HepG2 (cell line): ENCODE measurements at regions not wholly inside any gene's neighbourhood (a gene's known extent, or its start where the extent isn't known, plus 50 kb on each side); places are given as distances from the start of the nearest gene placed in this dataset.

Source experiments
- ATAC-seq: fragments of 200-7000 bp; cut with Tn5 transposase; 3 replicates; pipeline ENCODE4 v1.9.1; 2020; ENCODE audit warnings: mild to moderate bottlenecking, moderate library complexity
- BruUV-seq: library from RNA; stranded (reverse); fragments of 400-500 nt; replicated peaks from 2 replicates; lab custom pipeline; 2021; lab: Mats Ljungman, UMichigan
- CTCF ChIA-PET: fragments of 300-600 bp; formaldehyde crosslinking; extraction: SDS; loops from one replicate; lab custom pipeline; 2021; ENCODE audit warnings: low total read pairs, inconsistent platforms, low intra/inter-chr PET ratio; lab: Yijun Ruan, JAX
- POLR2A ChIA-PET: fragments of 350-600 bp; sonication (Branson Sonifier 250); formaldehyde crosslinking; loops from one replicate; lab custom pipeline; 2020; ENCODE audit warnings: antibody characterized with exemption, inconsistent platforms; lab: Yijun Ruan, JAX
- DNase-seq: peaks from one replicate; pipeline ENCODE4 v3.0.0-alpha.2; 2015; ENCODE audit warnings: low spot score
- FAIRE-seq: peaks from 3 replicates; lab custom pipeline; 2011; peaks lifted over from hg19 to GRCh38; lab: Jason Lieb, UNC
- H2AFZ ChIP-seq: one replicate; pipeline ENCODE4 v1.6.1; 2011; ENCODE audit warnings: low read length, inconsistent platforms
- H3K27ac ChIP-seq: fragments of 300-600 bp; 3 replicates; pipeline ENCODE4 v1.8.0; 2011; ENCODE audit warnings: mixed run types, mild to moderate bottlenecking, mixed read lengths, low read length, inconsistent platforms; ENCODE audit not compliant: insufficient read depth; ENCODE audit errors: extremely low read length
- H3K27me3 ChIP-seq, 2 experiments: fragments of 200-600 bp in 1 of 2; 2 replicates in 1 of 2; 3 replicates in 1 of 2; pipeline versions ENCODE4 v1.6.0 to v1.8.0; 2011; ENCODE audit warnings: low read length in 2 of 2, mild to moderate bottlenecking in 2 of 2, moderate library complexity in 2 of 2, inconsistent platforms in 1 of 2; ENCODE audit not compliant: insufficient read depth in 2 of 2, control insufficient read depth in 1 of 2
- H3K36me3 ChIP-seq, 2 experiments: fragments of 200-600 bp in 1 of 2; replicated peaks in 1 of 2; 2 replicates in 1 of 2; 3 replicates in 1 of 2; pipeline versions ENCODE4 v1.5.1 to v1.8.0; 2011; ENCODE audit warnings: low read length in 2 of 2, inconsistent platforms in 1 of 2; ENCODE audit not compliant: insufficient read depth in 2 of 2, control insufficient read depth in 1 of 2
- H3K4me1 ChIP-seq: 2 replicates; pipeline ENCODE4 v1.5.1; 2012; ENCODE audit warnings: low read length, inconsistent platforms; ENCODE audit not compliant: insufficient read depth
- H3K4me2 ChIP-seq: 2 replicates; pipeline ENCODE4 v1.6.0; 2011; ENCODE audit warnings: low read depth, low read length, inconsistent platforms
- H3K4me3 ChIP-seq, 3 experiments: fragments of 200-600 bp in 1 of 3; sonication (generic), shearing (Covaris generic) in 1 of 3; replicated peaks in 1 of 3; 2 replicates each; pipeline ENCODE4 v1.5.1; 2011 to 2016; ENCODE audit warnings: low read length in 3 of 3, inconsistent platforms in 2 of 3, low read depth in 2 of 3, mild to moderate bottlenecking in 2 of 3, control low read depth in 1 of 3, mixed read lengths in 1 of 3; ENCODE audit not compliant: insufficient read depth in 1 of 3
- H3K79me2 ChIP-seq: one replicate; pipeline ENCODE4 v1.6.1; 2011; ENCODE audit warnings: low read length, inconsistent platforms; ENCODE audit not compliant: insufficient read depth
- H3K9ac ChIP-seq: 2 replicates; pipeline ENCODE4 v1.6.0; 2011; ENCODE audit warnings: mild to moderate bottlenecking, low read depth, low read length, inconsistent platforms; ENCODE audit not compliant: insufficient read depth
- H3K9me3 ChIP-seq: 2 replicates; pipeline ENCODE4 v1.5.1; 2012; ENCODE audit warnings: mild to moderate bottlenecking, low read length
- H4K20me1 ChIP-seq: 2 replicates; pipeline ENCODE4 v1.6.0; 2011; ENCODE audit warnings: inconsistent platforms, mild to moderate bottlenecking, low read length, moderate library complexity; ENCODE audit not compliant: insufficient read depth
- CENPX ChIP-seq: sonication (generic); formaldehyde crosslinking; IDR thresholded peaks from 2 replicates; pipeline ENCODE4 v1.9.0; 2021; ENCODE audit warnings: mild to moderate bottlenecking, missing genetic modification reagents, moderate library complexity
- EHMT2 ChIP-seq: fragments of 200-600 bp; sonication (generic); IDR thresholded peaks from 2 replicates; pipeline ENCODE4 v1.7.0; 2017; ENCODE audit warnings: antibody characterized with exemption, low read depth, low read length, borderline replicate concordance
- KDM4B ChIP-seq: sonication (generic); formaldehyde crosslinking; IDR thresholded peaks from 2 replicates; pipeline ENCODE4 v1.4.0; 2020; ENCODE audit warnings: missing genetic modification reagents
- MAFK ChIP-seq, 2 experiments: IDR thresholded peaks in 1 of 2; conservative IDR thresholded peaks in 1 of 2; 2 replicates each; pipeline ENCODE4 v1.6.1; 2011; ENCODE audit warnings: improper control_type of control experiment in 2 of 2, low read length in 2 of 2
- PHF20 ChIP-seq: sonication (generic); formaldehyde crosslinking; IDR thresholded peaks from 2 replicates; pipeline ENCODE4 v1.5.0; 2020; ENCODE audit warnings: mild to moderate bottlenecking, missing genetic modification reagents
- ZFAT ChIP-seq: sonication (generic); formaldehyde crosslinking; conservative IDR thresholded peaks from 2 replicates; pipeline ENCODE4 v1.8.1; 2023; ENCODE audit warnings: missing genetic modification reagents, inconsistent platforms
- ZNF503 ChIP-seq: sonication (generic); formaldehyde crosslinking; IDR thresholded peaks from 2 replicates; pipeline ENCODE4 v1.4.0; 2020; ENCODE audit warnings: missing genetic modification reagents
- WGBS: methylation state at CpG from one replicate; pipeline ENCODE4 v1.1.6; 2017; ENCODE audit warnings: low lambda C conversion rate; 5-methylcytosine and 5-hydroxymethylcytosine counted together
- in situ Hi-C: cut with HindIII; loops from 2 replicates; pipeline ENCODE4 v1.10.0; 2017; ENCODE audit warnings: low pct_unique_long_range_greater_than_20kb; ENCODE audit not compliant: extremely low pct_ligation_motif_present
- intact Hi-C: fragments of 100-400 bp; cut with micrococcal nuclease; formaldehyde crosslinking; loops from one replicate; pipeline ENCODE4 v1.10.0; 2022; ENCODE audit not compliant: unreplicated experiment
- TF ChIP-seq, protein P1 (sequence below): sonication (generic); formaldehyde crosslinking; IDR thresholded peaks from 2 replicates; pipeline ENCODE4 v1.8.0; 2023; ENCODE audit warnings: mild to moderate bottlenecking, missing genetic modification reagents
- TF ChIP-seq, protein P2 (sequence below), 2 experiments: IDR thresholded peaks; 2 replicates each; pipeline ENCODE4 v1.6.1; 2011 to 2012; ENCODE audit warnings: low read length in 2 of 2, borderline replicate concordance in 1 of 2, low read depth in 1 of 2, mild to moderate bottlenecking in 1 of 2, moderate library complexity in 1 of 2
- TF ChIP-seq, protein P3 (sequence below): sonication (generic); formaldehyde crosslinking; IDR thresholded peaks from 2 replicates; pipeline ENCODE4 v1.5.0; 2020; ENCODE audit warnings: missing genetic modification reagents

- FAIRE-seq (no peak), ATAC-seq (peak; percentile 36; the same call in 2 of the 3 replicates), DNase-seq (no peak)
- Histone ChIP-seq H3K4me1 (no peaks in the 10 kb centered on the region), H3K9ac (no peak overlapping the region), H3K4me3 (no peak overlapping the region), H3K36me3 (no peaks in the 10 kb centered on the region), H3K79me2 (no peaks in the 10 kb centered on the region), H3K27ac (no peak overlapping the region), H2AFZ (no peak overlapping the region), H4K20me1 (no peaks in the 10 kb centered on the region), H3K27me3 (peaks cover 2 to 20% of the 10 kb centered on the region in 2 experiments; a peak in 2 of 5 replicates), H3K9me3 (no peaks in the 10 kb centered on the region), H3K4me2 (no peak overlapping the region)
- ChIA-PET CTCF (no interaction called here), POLR2A (no interaction called here)
- intact Hi-C loops = no loop called here
- 39% methylated on average over 9 of the region's 12 CpGs for WGBS
- in situ Hi-C loops = no loop called here
- no TSS peak for BruUV-seq
- no peak for TF ChIP-seq CENPX (CRISPR knock-in tag)
- TF ChIP-seq, protein P1, sequence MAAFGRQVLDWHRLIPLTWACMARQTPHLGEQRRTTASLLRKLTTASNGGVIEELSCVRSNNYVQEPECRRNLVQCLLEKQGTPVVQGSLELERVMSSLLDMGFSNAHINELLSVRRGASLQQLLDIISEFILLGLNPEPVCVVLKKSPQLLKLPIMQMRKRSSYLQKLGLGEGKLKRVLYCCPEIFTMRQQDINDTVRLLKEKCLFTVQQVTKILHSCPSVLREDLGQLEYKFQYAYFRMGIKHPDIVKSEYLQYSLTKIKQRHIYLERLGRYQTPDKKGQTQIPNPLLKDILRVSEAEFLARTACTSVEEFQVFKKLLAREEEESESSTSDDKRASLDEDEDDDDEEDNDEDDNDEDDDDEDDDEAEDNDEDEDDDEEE (CRISPR knock-in tag) = no peak
These were observed 134.2 kb upstream of the IPO9 start for GRCh38 chr1:201694608-201695335.

DNA sequence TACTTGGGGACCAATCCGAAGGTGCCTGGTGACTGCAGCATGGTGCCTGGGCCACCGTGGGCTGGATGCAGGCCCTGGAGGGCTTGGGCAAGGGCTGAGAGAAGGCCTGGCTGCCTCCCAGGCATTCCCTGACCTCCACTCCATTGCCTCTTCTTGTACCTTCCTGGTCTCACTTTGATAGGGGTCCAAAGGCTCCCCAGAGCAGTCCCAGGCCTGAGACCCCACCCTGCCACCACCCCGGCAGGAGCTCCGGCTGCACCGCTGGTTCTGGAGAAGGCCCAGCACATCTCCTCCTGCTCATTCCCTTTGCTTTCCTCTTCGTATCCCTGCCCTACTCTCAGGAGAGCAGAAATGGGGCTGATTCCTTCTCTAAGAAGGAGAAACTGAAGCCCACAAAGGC is 133.3 kb upstream of the IPO9 start:
- Histone ChIP-seq H3K4me2 (no peak overlapping the region), H3K4me3 (no peak overlapping the region), H3K27me3 (peaks cover 2 to 20% of the 10 kb centered on the region in 2 experiments; a peak in 2 of 5 replicates), H3K36me3 (no peaks in the 10 kb centered on the region), H2AFZ (no peak overlapping the region), H3K9me3 (no peaks in the 10 kb centered on the region), H3K4me1 (no peaks in the 10 kb centered on the region), H3K9ac (no peak overlapping the region), H4K20me1 (no peaks in the 10 kb centered on the region), H3K27ac (no peak overlapping the region), H3K79me2 (no peaks in the 10 kb centered on the region)
- WGBS = 68% methylated on average over 4 of the region's 6 CpGs
- intact Hi-C loops = no loop called here
- FAIRE-seq (no peak), ATAC-seq (no peak), DNase-seq (no peak)
- ChIA-PET CTCF (no interaction called here), POLR2A (no interaction called here)
- no TSS peak for BruUV-seq
- in situ Hi-C loops = no loop called here
- TF ChIP-seq, protein P2, sequence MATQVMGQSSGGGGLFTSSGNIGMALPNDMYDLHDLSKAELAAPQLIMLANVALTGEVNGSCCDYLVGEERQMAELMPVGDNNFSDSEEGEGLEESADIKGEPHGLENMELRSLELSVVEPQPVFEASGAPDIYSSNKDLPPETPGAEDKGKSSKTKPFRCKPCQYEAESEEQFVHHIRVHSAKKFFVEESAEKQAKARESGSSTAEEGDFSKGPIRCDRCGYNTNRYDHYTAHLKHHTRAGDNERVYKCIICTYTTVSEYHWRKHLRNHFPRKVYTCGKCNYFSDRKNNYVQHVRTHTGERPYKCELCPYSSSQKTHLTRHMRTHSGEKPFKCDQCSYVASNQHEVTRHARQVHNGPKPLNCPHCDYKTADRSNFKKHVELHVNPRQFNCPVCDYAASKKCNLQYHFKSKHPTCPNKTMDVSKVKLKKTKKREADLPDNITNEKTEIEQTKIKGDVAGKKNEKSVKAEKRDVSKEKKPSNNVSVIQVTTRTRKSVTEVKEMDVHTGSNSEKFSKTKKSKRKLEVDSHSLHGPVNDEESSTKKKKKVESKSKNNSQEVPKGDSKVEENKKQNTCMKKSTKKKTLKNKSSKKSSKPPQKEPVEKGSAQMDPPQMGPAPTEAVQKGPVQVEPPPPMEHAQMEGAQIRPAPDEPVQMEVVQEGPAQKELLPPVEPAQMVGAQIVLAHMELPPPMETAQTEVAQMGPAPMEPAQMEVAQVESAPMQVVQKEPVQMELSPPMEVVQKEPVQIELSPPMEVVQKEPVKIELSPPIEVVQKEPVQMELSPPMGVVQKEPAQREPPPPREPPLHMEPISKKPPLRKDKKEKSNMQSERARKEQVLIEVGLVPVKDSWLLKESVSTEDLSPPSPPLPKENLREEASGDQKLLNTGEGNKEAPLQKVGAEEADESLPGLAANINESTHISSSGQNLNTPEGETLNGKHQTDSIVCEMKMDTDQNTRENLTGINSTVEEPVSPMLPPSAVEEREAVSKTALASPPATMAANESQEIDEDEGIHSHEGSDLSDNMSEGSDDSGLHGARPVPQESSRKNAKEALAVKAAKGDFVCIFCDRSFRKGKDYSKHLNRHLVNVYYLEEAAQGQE (IDR thresholded peaks at IDR 0.05; ENCODE audit: borderline replicate concordance in 1 of 2, low read depth in 1 of 2, low read length in 2 of 2) = no peak
- TF ChIP-seq ZFAT (no peak), EHMT2 (no peak), MAFK (conservative IDR thresholded peaks at IDR 0.05 in 1 of 2, IDR thresholded peaks at IDR 0.05 in 1 of 2; ENCODE audit: low read length in 2 of 2) (no peak), KDM4B (CRISPR knock-in tag) (no peak), PHF20 (CRISPR knock-in tag) (no peak), ZNF503 (CRISPR knock-in tag) (no peak)
- TF ChIP-seq, protein P3, sequence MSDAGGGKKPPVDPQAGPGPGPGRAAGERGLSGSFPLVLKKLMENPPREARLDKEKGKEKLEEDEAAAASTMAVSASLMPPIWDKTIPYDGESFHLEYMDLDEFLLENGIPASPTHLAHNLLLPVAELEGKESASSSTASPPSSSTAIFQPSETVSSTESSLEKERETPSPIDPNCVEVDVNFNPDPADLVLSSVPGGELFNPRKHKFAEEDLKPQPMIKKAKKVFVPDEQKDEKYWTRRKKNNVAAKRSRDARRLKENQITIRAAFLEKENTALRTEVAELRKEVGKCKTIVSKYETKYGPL (CRISPR knock-in tag) = no peak
